DOHH2 (cell line): ENCODE measurements at regions not wholly inside any gene's neighbourhood (a gene's known extent, or its start where the extent isn't known, plus 50 kb on each side); places are given as distances from the start of the nearest gene placed in this dataset.

Source experiments
- CTCF ChIP-seq: fragments of 200-600 bp; sonication (generic); IDR thresholded peaks from one replicate; pipeline ENCODE4 v1.5.1; 2014; ENCODE audit warnings: antibody characterized with exemption, mild to moderate bottlenecking, low read depth, low read length; ENCODE audit not compliant: poor library complexity, severe bottlenecking
- EZH2phosphoT487 ChIP-seq: fragments of 200-600 bp; sonication (generic); IDR thresholded peaks from 2 replicates; pipeline ENCODE4 v1.6.1; 2017; ENCODE audit warnings: borderline replicate concordance, mild to moderate bottlenecking, antibody characterized with exemption, low read length, moderate library complexity, mixed read lengths

GRCh38 chr12:126087692-126088091, 1022.5 kb downstream of the AACS start:
- no peak for TF ChIP-seq CTCF
- no peak for TF ChIP-seq EZH2phosphoT487
